ENCODE measurements at regions not wholly inside any gene's neighbourhood (a gene's known extent, or its start where the extent isn't known, plus 50 kb on each side); places are given as distances from the start of the nearest gene placed in this dataset.

- no peak overlapping the region for H3K4me2 ChIP-seq (ENCODE audit: low read length)
- no peak overlapping the region for H3K4me3 ChIP-seq (replicated peaks in 1 of 2; ENCODE audit: low read depth in 1 of 2, low read length in 2 of 2)
- H3K9me3 ChIP-seq (ENCODE audit: control insufficient read depth in 1 of 2, insufficient read depth in 1 of 2, low read depth in 1 of 2, low read length in 2 of 2) = no peaks in the 10 kb centered on the region
- intact Hi-C loops (cut with micrococcal nuclease) = no loop called here
- H2AFZ ChIP-seq (ENCODE audit: low read depth, low read length, poor library complexity, severe bottlenecking) = no peak overlapping the region
- ATAC-seq (no peak), DNase-seq (ENCODE audit: low read depth, low spot score) (no peak)
- TF ChIP-seq FOSL1 (IDR thresholded peaks at IDR 0.05; ENCODE audit: low read depth) (no peak), JUND (IDR thresholded peaks at IDR 0.05) (no peak), SP1 (IDR thresholded peaks at IDR 0.05; ENCODE audit: low read depth) (no peak), POLR2AphosphoS5 (IDR thresholded peaks at IDR 0.05; ENCODE audit: low read depth, low read length) (no peak), ZFX (IDR thresholded peaks at IDR 0.05) (no peak), RAD21 (IDR thresholded peaks at IDR 0.05; ENCODE audit: low read depth) (no peak), ZNF274 (IDR thresholded peaks at IDR 0.05; ENCODE audit: low read depth, low read length) (no peak), ATF3 (IDR thresholded peaks at IDR 0.05) (no peak), EZH2 (IDR thresholded peaks at IDR 0.05) (no peak), CEBPB (IDR thresholded peaks at IDR 0.05; ENCODE audit: low read depth) (no peak), REST (IDR thresholded peaks at IDR 0.05; ENCODE audit: low read depth) (no peak), CBX3 (IDR thresholded peaks at IDR 0.05; ENCODE audit: low read depth) (no peak)
- H4K20me1 ChIP-seq (ENCODE audit: insufficient read depth) = no peaks in the 10 kb centered on the region
- H3K79me2 ChIP-seq (ENCODE audit: insufficient read depth, low read length) = no peaks in the 10 kb centered on the region
- no TSS peak for BruUV-seq (replicated peaks)
- POLR2A ChIA-PET = no interaction called here
- RAD21 ChIA-PET (ENCODE audit: low non-redundant PET in 1 of 2, low total read pairs in 2 of 2, uncharacterized antibody in 2 of 2, unreplicated experiment in 2 of 2) = no interaction called here
- H3K9me2 ChIP-seq (ENCODE audit: insufficient read depth) = no peaks in the 10 kb centered on the region
- CTCF ChIA-PET = interaction anchor here (0.9 to 1.5 kb wide), 4 partner anchors 12 to 275 kb away, joined by 3 to 6 read pairs (median 3); no protein-coding TSS in a partner anchor
- H3K36me3 ChIP-seq (ENCODE audit: control insufficient read depth in 1 of 2, insufficient read depth in 2 of 2, low read length in 2 of 2) = no peaks in the 10 kb centered on the region
- no peak overlapping the region for H3K9ac ChIP-seq (ENCODE audit: low read length)
- no peaks in the 10 kb centered on the region for H3K27me3 ChIP-seq (ENCODE audit: insufficient read depth, low read length)
- no peak overlapping the region for H3K27ac ChIP-seq (ENCODE audit: low read depth, low read length)
- peaks cover 7 to 17% of the 10 kb centered on the region in 2 experiments; a peak in 3 of 4 replicates for H3K4me1 ChIP-seq (ENCODE audit: control insufficient read depth in 1 of 2, insufficient read depth in 2 of 2, low read length in 2 of 2)
These were observed 83.6 kb upstream of the SPATA12 start for GRCh38 chr3:56976651-56977560.

All from HCT116 (cell line).